K562 (cell line): ENCODE measurements at regions not wholly inside any gene's neighbourhood (a gene's known extent, or its start where the extent isn't known, plus 50 kb on each side); places are given as distances from the start of the nearest gene placed in this dataset.

Experiments
- ATAC-seq: fragments of 200-7000 bp; cut with Tn5 transposase; 3 replicates; pipeline ENCODE4 v1.9.1; 2020; ENCODE audit warnings: moderate library complexity
- BruUV-seq: library from RNA; stranded (reverse); fragments of 400-500 nt; replicated peaks from 2 replicates; lab custom pipeline; 2021; lab: Mats Ljungman, UMichigan
- CTCF ChIA-PET: fragments of 300-600 bp; formaldehyde crosslinking; extraction: SDS; loops from one replicate; lab custom pipeline; 2021; ENCODE audit warnings: low intra/inter-chr PET ratio; lab: Yijun Ruan, JAX
- POLR2A ChIA-PET: fragments of 300-600, 350-650 bp; sonication (Branson Sonifier 250); formaldehyde crosslinking; extraction: SDS; loops from one replicate; lab custom pipeline; 2021; ENCODE audit warnings: antibody characterized with exemption, inconsistent platforms; lab: Yijun Ruan, JAX
- DNase-seq, 4 experiments: peaks; one replicate each; pipeline versions ENCODE4 v3.0.0 to v3.0.0-alpha.2; 2011 to 2018; ENCODE audit warnings: low spot score in 3 of 4, mixed read lengths in 3 of 4; ENCODE audit errors: extremely low read depth in 1 of 4
- FAIRE-seq: peaks from 2 replicates; lab custom pipeline; 2011; peaks lifted over from hg19 to GRCh38; lab: Jason Lieb, UNC
- H2AFZ ChIP-seq: 2 replicates; pipeline ENCODE4 v1.6.0; 2011; ENCODE audit warnings: low read depth, low read length, control low read depth, inconsistent platforms
- H3K27ac ChIP-seq: fragments of 200-600 bp; 3 replicates; pipeline ENCODE4 v1.8.0; 2011; ENCODE audit warnings: low read depth, mild to moderate bottlenecking, control low read depth, inconsistent platforms, low read length, moderate library complexity, mixed read lengths; ENCODE audit errors: extremely low read depth
- H3K27me3 ChIP-seq, 2 experiments: fragments of 300-600 bp in 1 of 2; 2 replicates in 1 of 2; 3 replicates in 1 of 2; pipeline versions ENCODE4 v1.6.0 to v1.8.0; 2011; ENCODE audit warnings: inconsistent platforms in 2 of 2, low read length in 2 of 2, mild to moderate bottlenecking in 1 of 2, mixed read lengths in 1 of 2, moderate library complexity in 1 of 2; ENCODE audit not compliant: control insufficient read depth in 2 of 2, insufficient read depth in 2 of 2
- H3K36me3 ChIP-seq: fragments of 300-600 bp; 3 replicates; pipeline ENCODE4 v1.8.0; 2011; ENCODE audit warnings: mild to moderate bottlenecking, low read length, inconsistent platforms; ENCODE audit not compliant: control insufficient read depth, insufficient read depth
- H3K4me1 ChIP-seq, 2 experiments: fragments of 200-600 bp in 1 of 2; replicated peaks in 1 of 2; 2 replicates in 1 of 2; 3 replicates in 1 of 2; pipeline versions ENCODE4 v1.5.1 to v1.8.0; 2011; ENCODE audit warnings: inconsistent platforms in 2 of 2, low read length in 2 of 2, mild to moderate bottlenecking in 1 of 2, mixed read lengths in 1 of 2, moderate library complexity in 1 of 2; ENCODE audit not compliant: control insufficient read depth in 2 of 2, insufficient read depth in 2 of 2
- H3K4me2 ChIP-seq: 2 replicates; pipeline ENCODE4 v1.6.1; 2011; ENCODE audit warnings: low read length, control low read depth, inconsistent platforms, mixed read lengths; ENCODE audit not compliant: insufficient read depth
- H3K4me3 ChIP-seq: fragments of 200-600 bp; sonication (generic), shearing (Covaris generic); 2 replicates; pipeline ENCODE4 v1.5.1; 2016; ENCODE audit warnings: control low read depth, inconsistent platforms
- H3K79me2 ChIP-seq: fragments of 200-600 bp; 3 replicates; pipeline ENCODE4 v1.8.0; 2011; ENCODE audit warnings: low read length, inconsistent platforms; ENCODE audit not compliant: control insufficient read depth, insufficient read depth
- H3K9ac ChIP-seq, 2 experiments: 2 replicates each; pipeline versions ENCODE4 v1.6.0 to v1.6.1; 2011; ENCODE audit warnings: low read depth in 2 of 2, low read length in 2 of 2, control low read depth in 1 of 2, inconsistent platforms in 1 of 2, mild to moderate bottlenecking in 1 of 2, mixed read lengths in 1 of 2; ENCODE audit not compliant: insufficient read depth in 1 of 2
- H3K9me1 ChIP-seq: one replicate; pipeline ENCODE4 v1.6.0; 2011; ENCODE audit warnings: inconsistent platforms, mild to moderate bottlenecking, low read length, moderate library complexity; ENCODE audit not compliant: control insufficient read depth, insufficient read depth
- H3K9me3 ChIP-seq: replicated peaks from 2 replicates; pipeline ENCODE4 v1.5.1; 2011; ENCODE audit warnings: low read depth, low read length, inconsistent platforms; ENCODE audit not compliant: control insufficient read depth, insufficient read depth
- H4K20me1 ChIP-seq: replicated peaks from 2 replicates; pipeline ENCODE4 v1.6.1; 2011; ENCODE audit warnings: low read length, inconsistent platforms, mixed read lengths; ENCODE audit not compliant: control insufficient read depth, insufficient read depth
- L3MBTL2 ChIP-seq: fragments of 450-650 bp; IDR thresholded peaks from 2 replicates; pipeline ENCODE4 v1.6.1; 2016; ENCODE audit warnings: mild to moderate bottlenecking, moderate library complexity
- MYBL2 ChIP-seq, 2 experiments: fragments of 450-650 bp in 1 of 2; sonication (generic) in 1 of 2; formaldehyde crosslinking in 1 of 2; IDR thresholded peaks; 2 replicates each; pipeline versions ENCODE4 v1.6.1 to v1.8.1; 2017 to 2022; ENCODE audit warnings: borderline replicate concordance in 1 of 2, inconsistent platforms in 1 of 2, low read depth in 1 of 2, mild to moderate bottlenecking in 1 of 2, missing genetic modification reagents in 1 of 2, moderate library complexity in 1 of 2
- NFIC ChIP-seq: fragments of 450-650 bp; IDR thresholded peaks from 2 replicates; pipeline ENCODE4 v1.6.1; 2017; ENCODE audit warnings: mild to moderate bottlenecking, inconsistent platforms
- ZNF124 ChIP-seq: sonication (generic); formaldehyde crosslinking; IDR thresholded peaks from 2 replicates; pipeline ENCODE4 v1.8.1; 2022; ENCODE audit warnings: missing genetic modification reagents
- ZNF518B ChIP-seq: fragments of 250-450 bp; sonication (Bioruptor Pico); IDR thresholded peaks from 2 replicates; pipeline ENCODE4 v1.5.0; 2021; ENCODE audit warnings: mild to moderate bottlenecking, moderate library complexity
- WGBS: fragments of 100-300 bp; shearing (Covaris generic); methylation state at CpG from one replicate; pipeline ENCODE4 v1.1.6; 2016; ENCODE audit warnings: low coverage, mixed read lengths; ENCODE audit not compliant: insufficient coverage; ENCODE audit errors: missing lambda C conversion rate; 5-methylcytosine and 5-hydroxymethylcytosine counted together
- in situ Hi-C: fragments of 300-500 bp; cut with MboI; formaldehyde crosslinking; loops from 4 replicates; pipeline ENCODE4 v1.15.0; 2018; ENCODE audit warnings: inconsistent platforms, mixed read lengths
- intact Hi-C: fragments of 100-400 bp; cut with micrococcal nuclease; formaldehyde crosslinking; loops from 2 replicates; pipeline ENCODE4 v1.14.2; 2022

GRCh38 chr6:91659891-91660290 is 1073.0 kb upstream of the MAP3K7 start:
- WGBS, result 8% methylated on average over 1 of the region's 1 CpG
- CTCF ChIA-PET, result no interaction called here

More at GRCh38 chr6:91659891-91660290, 1073.0 kb upstream of the MAP3K7 start:
- H3K79me2 ChIP-seq, result no peaks in the 10 kb centered on the region
- no peak for ATAC-seq
- no peaks in the 10 kb centered on the region for H4K20me1 ChIP-seq
- DNase-seq, result no peak
- no peak overlapping the region for H3K4me2 ChIP-seq
- no TSS peak for BruUV-seq
- no peak overlapping the region for H3K27ac ChIP-seq
- H3K9ac ChIP-seq, result no peak overlapping the region
- TF ChIP-seq NFIC, result no peak
- TF ChIP-seq ZNF518B, result no peak
- TF ChIP-seq L3MBTL2, result no peak
- TF ChIP-seq MYBL2 (IDR thresholded peaks at IDR 0.05; ENCODE audit: low read depth), result no peak
- TF ChIP-seq MYBL2 (CRISPR knock-in tag; IDR thresholded peaks at IDR 0.05; ENCODE audit: borderline replicate concordance), result no peak
- no peak for TF ChIP-seq ZNF124
- POLR2A ChIA-PET, result no interaction called here
- no peaks in the 10 kb centered on the region for H3K27me3 ChIP-seq
- no peaks in the 10 kb centered on the region for H3K9me1 ChIP-seq
- H3K4me1 ChIP-seq, result no peaks in the 10 kb centered on the region
- H3K36me3 ChIP-seq, result no peaks in the 10 kb centered on the region
- intact Hi-C loops, result no loop called here
- no peak overlapping the region for H2AFZ ChIP-seq
- H3K4me3 ChIP-seq, result no peak overlapping the region
- no peaks in the 10 kb centered on the region for H3K9me3 ChIP-seq
- in situ Hi-C loops, result no loop called here
- FAIRE-seq, result no peak
